ENCODE measurements at regions not wholly inside any gene's neighbourhood (a gene's known extent, or its start where the extent isn't known, plus 50 kb on each side); places are given as distances from the start of the nearest gene placed in this dataset.
A peak's percentile ranks its signal among the peaks of the same experiment; 100 is the strongest.

GRCh38 chr2:234733093-234733489, 218.7 kb upstream of the SH3BP4 start:
- no peaks in the 10 kb centered on the region for H3K36me3 ChIP-seq
- peaks cover 4% of the 10 kb centered on the region; the same call in 1 of the 2 replicates for H3K9me3 ChIP-seq
- no peak for DNase-seq
- H3K27me3 ChIP-seq: no peaks in the 10 kb centered on the region
- H3K4me3 ChIP-seq: no peak overlapping the region

GRCh38 chr2:234732404-234733092, 219.3 kb upstream of the SH3BP4 start:
- no peak overlapping the region for H3K4me3 ChIP-seq
- H3K27me3 ChIP-seq: no peaks in the 10 kb centered on the region

GRCh38 chr2:234731236-234731635, 220.6 kb upstream of the SH3BP4 start:
- peaks cover 4% of the 10 kb centered on the region; the same call in 1 of the 2 replicates for H3K9me3 ChIP-seq
- no peak overlapping the region for H3K4me3 ChIP-seq
- H3K36me3 ChIP-seq: no peaks in the 10 kb centered on the region
- no peak for DNase-seq
- no peaks in the 10 kb centered on the region for H3K27me3 ChIP-seq

More at GRCh38 chr2:234732404-234733092, 219.3 kb upstream of the SH3BP4 start:
- H3K36me3 ChIP-seq: no peaks in the 10 kb centered on the region
- DNase-seq: no peak
- H3K9me3 ChIP-seq: peaks cover 4% of the 10 kb centered on the region; the same call in 1 of the 2 replicates

GRCh38 chr2:234730066-234730640, 221.7 kb upstream of the SH3BP4 start:
- DNase-seq: no peak
- H3K27me3 ChIP-seq: no peaks in the 10 kb centered on the region
- no peak overlapping the region for H3K4me3 ChIP-seq
- H3K9me3 ChIP-seq: peaks cover 4% of the 10 kb centered on the region; the same call in 1 of the 2 replicates
- H3K36me3 ChIP-seq: no peaks in the 10 kb centered on the region

GRCh38 chr2:234725528-234726264, 226.1 kb upstream of the SH3BP4 start:
- Histone ChIP-seq H3K36me3 (no peaks in the 10 kb centered on the region), H3K4me3 (no peak overlapping the region), H3K27me3 (no peaks in the 10 kb centered on the region), H3K9me3 (no peaks in the 10 kb centered on the region)
- no peak for DNase-seq

- Histone ChIP-seq H3K36me3 (no peaks in the 10 kb centered on the region), H3K27me3 (no peaks in the 10 kb centered on the region), H3K9me3 (no peaks in the 10 kb centered on the region), H3K4me3 (no peak overlapping the region)
- no peak for DNase-seq
Observed at GRCh38 chr2:234724850-234725249, 227.0 kb upstream of the SH3BP4 start.

- no peak overlapping the region for H3K4me3 ChIP-seq
- H3K36me3 ChIP-seq: no peaks in the 10 kb centered on the region
- DNase-seq: no peak
- no peaks in the 10 kb centered on the region for H3K27me3 ChIP-seq
- no peaks in the 10 kb centered on the region for H3K9me3 ChIP-seq
Observed at GRCh38 chr2:234723400-234723799, 226.5 kb upstream of the ARL4C start.

- Histone ChIP-seq H3K36me3 (no peaks in the 10 kb centered on the region), H3K9me3 (no peaks in the 10 kb centered on the region), H3K27me3 (no peaks in the 10 kb centered on the region), H3K4me3 (no peak overlapping the region)
- DNase-seq: no peak
Observed at GRCh38 chr2:234722176-234722575, 225.3 kb upstream of the ARL4C start.

GRCh38 chr2:234719116-234719716, 222.3 kb upstream of the ARL4C start:
- no peaks in the 10 kb centered on the region for H3K9me3 ChIP-seq
- H3K4me3 ChIP-seq: no peak overlapping the region
- H3K36me3 ChIP-seq: no peaks in the 10 kb centered on the region
- H3K27me3 ChIP-seq: no peaks in the 10 kb centered on the region
- DNase-seq: no peak

GRCh38 chr2:234716271-234716670, 219.4 kb upstream of the ARL4C start:
- H3K27me3 ChIP-seq: no peaks in the 10 kb centered on the region
- H3K9me3 ChIP-seq: no peaks in the 10 kb centered on the region

GRCh38 chr2:234715671-234716250, 218.9 kb upstream of the ARL4C start:
- DNase-seq: no peak
- Histone ChIP-seq H3K27me3 (no peaks in the 10 kb centered on the region), H3K9me3 (0 out of 2 replicates have a peak, but pooled peaks cover 1% of the 10 kb centered on the region), H3K36me3 (no peaks in the 10 kb centered on the region), H3K4me3 (no peak overlapping the region)

More at GRCh38 chr2:234716271-234716670, 219.4 kb upstream of the ARL4C start:
- DNase-seq: no peak
- Histone ChIP-seq H3K36me3 (no peaks in the 10 kb centered on the region), H3K4me3 (no peak overlapping the region)

GRCh38 chr2:234714711-234715110, 217.8 kb upstream of the ARL4C start:
- Histone ChIP-seq H3K36me3 (no peaks in the 10 kb centered on the region), H3K4me3 (no peak overlapping the region), H3K27me3 (no peaks in the 10 kb centered on the region), H3K9me3 (0 out of 2 replicates have a peak, but pooled peaks cover 1% of the 10 kb centered on the region)
- no peak for DNase-seq

GRCh38 chr2:234712421-234712935, 215.6 kb upstream of the ARL4C start:
- H3K27me3 ChIP-seq: no peaks in the 10 kb centered on the region
- H3K36me3 ChIP-seq: no peaks in the 10 kb centered on the region
- H3K4me3 ChIP-seq: no peak overlapping the region
- DNase-seq: peak; percentile 29
- 0 out of 2 replicates have a peak, but pooled peaks cover 1% of the 10 kb centered on the region for H3K9me3 ChIP-seq

- H3K36me3 ChIP-seq: no peaks in the 10 kb centered on the region
- 0 out of 2 replicates have a peak, but pooled peaks cover 1% of the 10 kb centered on the region for H3K9me3 ChIP-seq
- H3K4me3 ChIP-seq: no peak overlapping the region
- no peaks in the 10 kb centered on the region for H3K27me3 ChIP-seq
- no peak for DNase-seq
Observed at GRCh38 chr2:234711308-234711707, 214.4 kb upstream of the ARL4C start.

- H3K9me3 ChIP-seq: 0 out of 2 replicates have a peak, but pooled peaks cover 1% of the 10 kb centered on the region
- DNase-seq: no peak
- no peaks in the 10 kb centered on the region for H3K36me3 ChIP-seq
- no peaks in the 10 kb centered on the region for H3K27me3 ChIP-seq
- H3K4me3 ChIP-seq: no peak overlapping the region
Observed at GRCh38 chr2:234710587-234710986, 213.7 kb upstream of the ARL4C start.

- Histone ChIP-seq H3K27me3 (no peaks in the 10 kb centered on the region), H3K4me3 (no peak overlapping the region), H3K9me3 (0 out of 2 replicates have a peak, but pooled peaks cover 1% of the 10 kb centered on the region), H3K36me3 (no peaks in the 10 kb centered on the region)
- DNase-seq: no peak
Observed at GRCh38 chr2:234710066-234710465, 213.2 kb upstream of the ARL4C start.
